ENCODE measurements at regions not wholly inside any gene's neighbourhood (a gene's known extent, or its start where the extent isn't known, plus 50 kb on each side); places are given as distances from the start of the nearest gene placed in this dataset.

GRCh38 chr5:8473016-8473415, 604.1 kb downstream of the MTRR start:
- TF ChIP-seq, protein P1, sequence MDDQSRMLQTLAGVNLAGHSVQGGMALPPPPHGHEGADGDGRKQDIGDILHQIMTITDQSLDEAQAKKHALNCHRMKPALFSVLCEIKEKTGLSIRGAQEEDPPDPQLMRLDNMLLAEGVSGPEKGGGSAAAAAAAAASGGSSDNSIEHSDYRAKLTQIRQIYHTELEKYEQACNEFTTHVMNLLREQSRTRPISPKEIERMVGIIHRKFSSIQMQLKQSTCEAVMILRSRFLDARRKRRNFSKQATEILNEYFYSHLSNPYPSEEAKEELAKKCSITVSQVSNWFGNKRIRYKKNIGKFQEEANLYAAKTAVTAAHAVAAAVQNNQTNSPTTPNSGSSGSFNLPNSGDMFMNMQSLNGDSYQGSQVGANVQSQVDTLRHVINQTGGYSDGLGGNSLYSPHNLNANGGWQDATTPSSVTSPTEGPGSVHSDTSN (IDR thresholded peaks at IDR 0.05) = no peak
- TF ChIP-seq CTCF (IDR thresholded peaks at IDR 0.05) (no peak), USF1 (IDR thresholded peaks at IDR 0.05; ENCODE audit: borderline replicate concordance, low read depth) (no peak)

Data from SK-N-SH (cell line).